ENCODE measurements at regions not wholly inside any gene's neighbourhood (a gene's known extent, or its start where the extent isn't known, plus 50 kb on each side); places are given as distances from the start of the nearest gene placed in this dataset.

DNA sequence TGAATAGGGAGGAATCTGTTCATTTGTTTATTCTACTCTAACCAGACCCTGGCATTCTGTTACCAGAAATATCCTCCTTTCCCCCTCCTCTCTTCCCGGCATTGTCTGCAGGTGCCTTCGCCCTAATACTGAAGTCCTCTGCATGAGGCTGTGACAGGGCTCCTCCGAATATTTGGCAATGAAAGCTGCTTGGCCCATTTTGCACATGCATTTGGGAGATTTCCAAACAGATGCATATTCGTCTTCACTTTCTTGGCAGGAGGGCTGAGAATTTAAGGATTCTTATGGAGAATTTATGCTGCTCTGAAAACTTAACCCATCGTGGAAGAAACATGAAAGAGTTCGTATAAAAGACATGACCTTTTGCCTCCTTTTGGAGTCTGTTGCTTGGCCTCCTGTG is 484.0 kb downstream of the ZNF608 start:
- DNase-seq (ENCODE audit: low spot score): no peak

DNA sequence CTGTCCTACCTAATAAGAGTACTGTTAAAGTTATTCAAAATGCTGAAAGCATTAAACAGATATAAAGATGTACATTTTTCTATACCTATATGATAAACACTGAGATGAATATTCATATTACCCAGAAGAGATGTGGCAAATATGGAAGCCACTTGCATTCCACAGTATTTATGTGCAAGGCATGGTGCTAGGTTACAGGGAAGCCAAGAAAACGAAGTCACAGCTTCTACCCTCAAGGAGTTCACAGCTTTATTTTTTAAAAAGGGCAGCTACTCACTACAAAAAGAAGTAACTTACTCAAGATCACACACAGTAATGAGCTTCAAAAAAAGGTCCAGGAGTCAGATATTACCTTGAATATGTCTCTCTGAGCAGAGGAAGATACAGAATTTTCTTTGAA is 484.6 kb downstream of the ZNF608 start:
- no peak for DNase-seq (ENCODE audit: low spot score)

DNA sequence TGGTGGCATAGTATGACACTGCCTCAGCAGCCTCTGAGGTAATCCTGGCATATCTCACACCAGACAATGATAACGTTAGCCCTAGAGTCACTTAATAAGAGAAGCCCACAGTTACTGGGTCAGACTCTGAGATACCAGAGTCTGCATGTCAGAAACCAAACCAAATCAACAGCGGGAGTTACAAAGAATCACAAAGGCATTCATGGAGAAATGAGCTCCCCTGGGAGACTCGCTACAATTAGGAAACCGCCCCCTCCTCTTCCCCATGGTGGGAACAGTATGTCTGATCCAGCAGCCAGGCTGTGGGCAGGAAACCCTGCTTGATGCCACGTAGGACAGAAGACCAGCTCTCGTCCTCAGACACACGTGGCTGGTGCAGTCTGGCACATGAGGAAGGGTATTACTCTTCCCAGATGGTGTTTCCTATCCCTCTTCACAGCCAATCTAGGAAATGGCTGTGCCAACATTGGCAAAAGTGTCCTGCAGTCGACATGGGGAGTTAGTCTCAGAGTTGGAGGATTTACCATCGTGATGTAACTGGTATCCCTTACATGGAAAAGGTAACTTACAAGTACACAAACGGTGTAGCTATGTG is 485.4 kb downstream of the ZNF608 start:
- DNase-seq (ENCODE audit: low spot score): no peak

DNA sequence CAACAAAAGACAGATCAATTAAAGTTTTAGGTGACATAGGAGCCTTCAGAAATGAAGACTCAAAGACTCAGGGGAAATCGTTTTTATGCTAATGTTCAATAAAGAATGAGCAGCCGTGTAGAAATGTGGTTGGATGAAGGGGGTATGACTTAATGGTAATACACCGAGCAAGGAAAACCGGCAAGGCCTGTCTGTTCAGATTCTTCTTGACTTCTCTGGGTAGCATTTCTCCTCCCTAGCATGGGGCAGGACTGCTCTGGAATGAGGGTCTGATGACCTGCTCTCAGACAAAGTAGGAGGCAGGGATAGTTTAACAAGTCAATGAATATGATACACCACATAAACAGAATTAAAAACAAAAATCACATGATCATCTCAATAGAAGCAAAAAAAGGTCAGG is 487.4 kb downstream of the ZNF608 start:
- no peak for DNase-seq (ENCODE audit: low spot score)

DNA sequence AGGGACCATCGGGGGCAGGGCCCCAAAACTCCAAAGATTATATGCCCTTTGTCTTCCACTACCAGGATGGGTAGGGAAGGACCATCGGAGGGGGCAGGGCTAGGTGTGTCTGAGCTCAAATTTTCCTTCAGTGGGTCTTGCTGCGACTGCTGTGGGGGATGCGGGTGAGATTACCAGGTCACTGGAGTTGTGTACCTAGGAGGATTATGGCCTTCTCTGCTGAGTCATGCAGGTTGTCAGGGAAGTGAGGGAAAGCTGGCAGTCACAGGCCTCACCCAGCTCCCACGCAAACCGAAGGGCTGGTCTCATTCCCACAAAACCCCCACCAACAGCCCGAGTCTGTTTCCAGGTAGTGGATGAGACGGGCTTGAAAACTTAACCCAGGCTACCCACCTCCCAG is 489.4 kb downstream of the ZNF608 start:
- DNase-seq (ENCODE audit: low spot score): no peak

DNA sequence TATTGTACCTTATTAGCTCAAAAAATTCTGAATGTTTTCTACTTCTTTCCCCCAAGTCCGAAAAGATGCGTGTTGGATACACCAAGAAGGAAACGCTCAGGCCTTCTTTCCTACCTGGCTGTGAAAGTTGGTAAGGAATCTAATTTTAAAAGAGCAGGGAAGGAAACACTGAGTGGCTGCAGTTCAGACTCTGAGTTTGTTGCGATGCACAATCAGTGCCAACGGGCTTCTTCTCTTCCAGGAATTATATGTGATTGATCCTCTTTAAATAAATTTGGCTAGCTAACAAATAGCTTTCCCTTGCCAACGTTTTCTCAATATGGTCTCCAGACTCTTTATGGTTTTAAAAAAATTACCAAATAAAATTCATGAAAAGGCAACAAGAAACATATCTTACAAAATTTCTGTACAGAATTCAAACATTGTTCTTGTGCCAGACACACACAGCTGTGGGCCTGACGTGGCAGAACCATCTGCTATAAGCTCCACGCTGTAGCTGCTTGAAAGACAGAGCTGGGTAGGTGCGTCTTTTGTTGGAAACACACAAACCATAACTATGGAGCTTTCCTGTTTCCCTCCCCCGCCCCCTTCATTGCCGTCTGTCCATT is 493.1 kb downstream of the ZNF608 start:
- DNase-seq (ENCODE audit: low spot score): no peak

DNA sequence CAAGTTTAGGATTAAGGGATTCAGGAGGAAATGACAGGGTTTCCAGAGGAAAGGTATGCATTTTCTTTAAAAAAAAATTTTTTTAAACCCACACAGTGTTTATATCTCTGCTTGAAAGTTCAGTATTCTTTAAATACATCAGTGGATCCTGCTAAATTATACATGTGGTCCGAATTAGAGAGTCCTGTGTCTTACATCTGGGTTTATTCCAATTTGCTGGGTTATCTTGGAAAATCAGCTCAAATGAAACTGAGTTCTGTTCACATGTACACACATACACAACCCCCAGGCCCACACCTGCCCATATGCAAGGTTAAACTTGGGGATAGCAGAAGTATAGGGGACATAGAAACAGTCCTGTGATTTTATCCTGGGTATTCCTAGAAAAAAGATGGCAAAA is 493.7 kb downstream of the ZNF608 start:
- no peak for DNase-seq (ENCODE audit: low spot score)

DNA sequence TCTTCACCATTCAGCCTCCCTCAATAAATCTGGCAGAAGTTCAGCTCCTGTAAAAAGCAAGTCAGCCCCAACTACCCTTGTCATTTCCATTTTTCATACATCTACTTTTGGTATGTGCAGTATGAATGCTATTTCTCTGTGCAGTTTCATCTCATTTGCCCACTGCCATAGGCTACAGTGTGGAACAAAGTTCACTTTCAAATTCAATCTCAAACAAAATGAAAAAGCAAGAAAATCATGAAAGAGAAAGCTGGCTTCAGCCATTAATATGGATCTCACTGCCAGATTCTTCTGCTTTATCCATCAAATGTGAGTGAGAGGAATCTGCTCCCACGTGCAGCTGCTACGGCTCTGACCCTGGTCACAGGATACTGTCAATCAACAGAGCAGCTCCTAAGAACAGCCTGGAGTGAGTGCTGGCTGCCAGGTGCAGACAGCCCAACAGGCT is 494.2 kb downstream of the ZNF608 start:
- DNase-seq (ENCODE audit: low spot score): no peak

DNA sequence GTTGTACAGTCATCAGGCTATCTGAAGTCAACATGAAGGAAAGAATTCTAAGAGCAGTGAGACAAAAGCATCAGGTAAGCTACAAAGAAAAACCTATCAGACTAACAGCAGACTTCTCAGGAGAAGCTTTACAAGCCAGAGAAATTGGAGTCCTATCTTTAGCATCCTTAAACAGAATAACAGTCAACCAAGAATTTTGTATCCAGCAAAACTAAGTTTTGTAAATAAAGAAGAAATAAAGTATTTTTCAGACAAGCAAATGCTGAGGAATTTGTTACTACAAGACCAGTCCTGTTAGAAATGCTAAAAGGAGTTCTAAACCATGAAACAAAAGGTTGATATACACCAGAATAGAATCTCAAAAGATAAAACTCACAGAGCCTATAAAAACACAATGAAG is 501.2 kb downstream of the ZNF608 start:
- DNase-seq (ENCODE audit: low spot score): no peak

DNA sequence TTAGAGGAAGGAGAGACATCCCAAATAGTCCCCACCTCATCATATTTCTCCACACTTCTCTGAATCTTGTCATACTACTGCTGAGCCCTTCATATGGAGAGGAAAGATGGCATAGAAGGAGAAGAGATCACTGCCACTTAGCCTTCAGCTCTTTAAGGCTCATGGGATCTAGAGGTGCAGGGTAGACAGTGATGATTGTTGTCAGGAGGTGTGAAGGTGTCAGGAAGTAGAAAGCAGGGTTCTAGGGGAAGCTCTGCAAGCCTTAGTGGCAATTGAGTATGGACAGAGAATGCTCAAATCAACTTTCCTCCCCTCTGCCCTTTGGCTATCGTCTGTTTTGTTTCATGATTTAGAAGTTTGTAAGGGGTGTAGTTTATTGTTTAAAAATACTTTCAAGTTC is 505.7 kb downstream of the ZNF608 start:
- no peak for DNase-seq (ENCODE audit: low spot score)

DNA sequence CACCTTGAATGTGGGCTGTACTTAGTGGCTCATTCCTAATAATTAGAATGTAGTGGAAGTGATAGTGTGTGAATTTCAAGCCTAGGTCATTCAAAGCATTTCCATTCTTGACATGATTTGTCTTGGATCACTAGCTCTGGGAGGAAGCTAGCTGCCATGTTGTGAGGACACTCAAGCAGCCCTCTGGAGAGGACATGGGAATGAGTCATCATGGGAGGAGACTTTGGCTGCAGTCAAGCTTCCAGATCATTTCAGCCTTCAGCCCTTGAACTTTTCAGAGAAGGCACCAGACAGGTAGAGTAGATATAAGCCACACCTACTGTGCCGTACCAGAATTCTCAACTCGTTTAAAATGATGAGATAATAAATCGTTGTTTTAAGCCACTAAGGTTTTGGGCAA is 506.9 kb downstream of the ZNF608 start:
- DNase-seq (ENCODE audit: low spot score): no peak

DNA sequence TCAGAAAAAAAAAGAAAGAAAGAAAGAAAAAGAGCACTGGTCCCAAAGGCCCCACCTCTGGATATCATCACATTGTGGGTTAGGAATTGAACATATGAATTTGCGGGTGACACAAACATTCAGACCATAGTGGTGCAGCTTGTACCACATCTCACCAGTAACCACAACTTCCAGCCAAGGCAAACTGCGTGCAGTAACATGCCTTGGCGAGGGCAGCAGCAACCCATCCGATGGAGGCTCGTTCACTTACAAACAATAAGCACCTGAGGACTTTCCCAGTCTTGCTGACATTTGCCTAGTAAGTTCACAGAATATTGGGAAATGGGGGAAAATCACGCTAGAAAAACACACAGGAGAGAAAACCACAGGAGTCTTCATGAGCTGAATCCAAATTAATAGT is 508.1 kb downstream of the ZNF608 start:
- DNase-seq (ENCODE audit: low spot score): no peak

DNA sequence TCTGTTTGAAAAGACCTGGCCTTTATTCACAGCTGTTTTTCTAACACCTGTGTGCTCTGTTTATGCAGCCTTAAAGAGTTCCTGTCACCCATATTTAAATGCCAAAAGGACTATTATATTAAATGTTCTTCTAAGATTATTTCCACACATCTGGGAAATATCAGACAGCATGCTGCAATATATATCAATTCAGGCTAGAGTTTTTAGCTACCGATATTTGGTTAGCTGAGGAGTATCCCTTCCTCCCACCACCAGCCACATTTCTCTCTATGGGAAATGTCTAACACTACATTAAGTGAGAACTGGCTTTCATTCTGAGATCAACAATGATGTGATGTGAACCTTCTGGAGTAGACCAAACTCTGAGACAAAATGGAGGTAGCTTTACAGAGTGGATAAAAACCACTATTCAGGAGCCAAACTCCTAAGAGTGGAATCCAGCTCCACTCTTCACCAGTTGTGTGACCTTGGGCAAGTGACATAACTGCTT is 509.2 kb downstream of the ZNF608 start:
- DNase-seq (ENCODE audit: low spot score): no peak

DNA sequence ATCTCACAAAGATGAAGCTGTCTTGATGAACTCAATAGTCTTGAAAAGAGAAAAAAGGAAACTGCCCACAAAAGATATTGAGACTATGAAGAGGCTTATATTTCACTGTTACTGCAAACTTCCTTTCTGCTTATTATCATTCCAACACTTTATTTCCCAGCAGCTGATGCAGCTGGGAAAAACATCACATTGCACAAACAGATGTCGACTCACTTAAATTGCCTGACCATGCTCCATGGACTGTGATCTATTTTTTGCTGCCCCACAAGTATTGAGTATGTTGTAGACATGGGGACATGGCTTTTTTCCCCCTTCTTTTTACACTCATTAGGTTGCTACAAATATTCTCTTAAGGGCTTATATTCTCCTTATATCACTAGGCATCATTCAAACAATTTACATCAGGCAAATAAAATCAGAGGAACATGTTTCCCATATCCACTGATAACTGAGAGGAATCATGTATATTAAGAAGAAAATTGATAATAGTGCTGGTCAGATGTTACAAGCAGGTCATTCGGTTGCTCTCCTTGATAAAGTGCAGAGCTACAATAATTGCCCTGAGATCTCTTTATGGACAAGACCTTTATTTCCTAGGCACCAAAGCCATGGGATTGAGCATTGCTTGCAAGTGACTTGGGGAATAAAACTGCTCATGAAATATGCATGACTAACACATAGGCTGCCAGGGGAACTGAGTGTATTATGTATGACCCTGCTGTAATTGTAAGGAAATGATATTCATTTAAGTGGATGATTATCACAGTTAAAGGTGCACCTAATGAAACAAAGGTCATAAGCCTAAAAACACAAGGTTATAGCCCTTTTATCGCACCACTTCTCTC is 509.9 kb downstream of the ZNF608 start:
- DNase-seq (ENCODE audit: low spot score): no peak

DNA sequence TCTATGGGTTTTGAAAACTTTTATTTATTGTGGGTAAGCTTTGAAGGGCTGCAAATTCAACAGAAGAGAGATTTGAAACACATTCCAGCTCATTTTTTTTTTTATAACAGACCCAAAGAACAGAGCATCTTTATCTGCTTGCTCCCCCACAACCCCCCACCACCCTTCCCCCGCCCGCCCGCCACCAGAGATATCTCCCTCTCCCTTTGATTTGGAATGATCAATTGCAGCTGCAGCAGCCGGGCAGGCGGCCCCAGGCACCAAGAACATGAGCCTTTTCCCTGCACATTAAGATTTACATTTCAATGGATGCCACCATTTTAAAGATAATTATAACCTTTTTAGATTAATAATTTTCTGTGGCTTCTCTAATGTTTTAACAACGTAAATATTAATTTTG is 510.9 kb downstream of the ZNF608 start:
- DNase-seq (ENCODE audit: low spot score): no peak

DNA sequence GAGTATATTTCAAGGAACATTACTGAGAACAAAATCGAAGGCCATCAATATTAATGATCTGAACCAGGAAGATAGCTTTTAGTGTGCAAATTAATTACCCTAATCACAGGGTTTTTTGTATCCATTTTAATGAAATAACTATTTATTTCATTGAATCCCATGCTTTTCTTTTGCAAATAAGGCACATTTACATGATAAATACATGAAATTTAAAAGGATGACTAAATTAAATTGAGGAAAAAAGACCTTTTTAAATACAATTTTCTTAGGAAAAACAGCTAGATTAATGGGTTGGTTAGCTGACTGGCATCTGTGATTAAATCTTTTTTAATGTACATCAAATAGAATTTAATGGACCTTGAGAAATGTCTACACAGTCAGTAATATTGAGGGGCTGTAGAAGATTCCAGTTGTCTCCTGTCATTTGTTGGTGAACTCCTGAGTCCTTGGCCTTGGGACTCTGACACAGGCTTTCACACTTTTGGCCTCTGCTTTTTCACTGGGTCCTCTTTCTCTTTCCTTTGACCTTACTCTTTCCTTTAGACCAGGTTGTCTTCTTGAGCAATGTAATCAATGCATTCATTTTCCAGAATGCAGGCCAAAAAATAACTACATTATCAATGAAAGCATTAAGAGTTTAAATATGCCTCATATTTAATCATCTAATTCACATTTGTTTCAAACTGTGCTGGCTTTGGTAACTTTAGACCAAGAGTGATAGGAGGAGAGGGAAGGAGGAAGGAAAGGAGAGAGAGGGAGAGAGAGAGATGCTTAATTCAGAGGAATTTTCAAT is 511.5 kb downstream of the ZNF608 start:
- DNase-seq (ENCODE audit: low spot score): no peak

DNA sequence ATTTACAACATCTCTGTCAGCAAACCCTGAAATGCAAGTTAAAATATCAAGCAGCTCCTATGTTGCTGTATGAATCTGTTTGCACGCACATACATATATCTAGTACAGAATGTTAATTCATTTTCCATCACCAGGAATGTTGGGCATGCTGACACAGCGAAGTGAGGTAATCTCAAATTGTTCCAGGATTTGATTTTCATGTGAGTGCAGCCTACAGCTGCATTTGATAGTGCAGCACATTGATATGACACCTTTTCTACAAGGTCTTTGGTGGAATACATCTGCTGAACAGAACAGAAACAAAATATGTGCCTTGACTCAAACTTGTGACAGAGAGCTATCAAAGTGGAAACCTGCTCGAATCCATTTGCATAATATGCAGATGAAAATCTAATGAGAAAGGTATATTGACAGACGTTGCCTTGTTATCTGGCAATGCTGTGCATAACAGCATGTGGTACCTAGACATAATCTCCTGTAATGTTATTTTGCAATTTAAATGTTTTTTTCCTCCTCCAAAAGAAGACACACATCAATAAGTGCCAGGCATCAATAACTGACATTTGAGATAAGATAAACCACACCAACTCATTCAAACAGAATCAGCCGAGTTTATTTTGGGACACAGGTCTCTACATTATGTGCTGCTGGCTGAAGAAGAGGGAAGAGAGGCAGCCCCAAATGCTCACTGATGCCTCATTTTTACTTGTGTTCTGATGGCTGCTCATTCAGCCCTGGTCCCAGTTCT is 512.2 kb downstream of the ZNF608 start:
- DNase-seq (ENCODE audit: low spot score): no peak

DNA sequence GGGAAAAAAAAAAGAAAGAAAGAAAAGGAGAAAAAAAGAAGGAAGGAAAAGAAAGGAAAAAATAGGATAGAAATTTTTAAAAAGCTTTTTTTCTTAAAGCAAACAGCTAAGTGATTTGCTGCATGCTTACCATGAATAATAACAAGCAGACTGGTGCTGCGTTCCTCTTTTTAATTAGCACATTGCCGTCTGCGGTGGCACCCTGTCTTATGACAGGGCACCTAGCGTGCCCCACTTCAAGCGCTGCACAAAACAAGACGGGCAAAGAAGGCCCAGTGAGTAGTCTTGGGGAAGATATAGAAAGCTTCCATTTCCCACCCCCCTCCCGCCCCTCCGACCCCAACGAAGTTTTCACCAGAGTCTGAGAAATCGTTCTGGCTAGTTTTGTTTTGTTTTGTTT is 513.9 kb downstream of the ZNF608 start:
- no peak for DNase-seq (ENCODE audit: low spot score)

DNA sequence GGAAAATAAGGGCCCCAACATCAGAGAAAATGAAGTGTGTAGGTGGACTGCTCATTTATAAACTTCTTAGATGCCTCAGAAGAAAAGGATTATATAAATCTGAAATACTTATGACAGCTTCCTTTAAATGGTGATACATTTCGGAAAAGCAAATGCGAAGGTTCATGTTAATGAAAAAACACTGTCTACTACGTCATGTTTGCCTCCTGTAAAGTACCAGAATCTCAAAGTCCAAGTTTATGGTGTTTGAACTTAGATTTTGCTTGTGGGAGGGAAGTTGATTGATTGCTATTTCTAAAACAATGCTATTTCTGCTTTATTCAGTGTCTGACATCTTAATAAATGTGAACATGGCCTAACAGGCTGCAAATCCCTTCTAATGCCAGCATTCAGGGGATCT is 514.6 kb downstream of the ZNF608 start:
- DNase-seq (ENCODE audit: low spot score): no peak

DNA sequence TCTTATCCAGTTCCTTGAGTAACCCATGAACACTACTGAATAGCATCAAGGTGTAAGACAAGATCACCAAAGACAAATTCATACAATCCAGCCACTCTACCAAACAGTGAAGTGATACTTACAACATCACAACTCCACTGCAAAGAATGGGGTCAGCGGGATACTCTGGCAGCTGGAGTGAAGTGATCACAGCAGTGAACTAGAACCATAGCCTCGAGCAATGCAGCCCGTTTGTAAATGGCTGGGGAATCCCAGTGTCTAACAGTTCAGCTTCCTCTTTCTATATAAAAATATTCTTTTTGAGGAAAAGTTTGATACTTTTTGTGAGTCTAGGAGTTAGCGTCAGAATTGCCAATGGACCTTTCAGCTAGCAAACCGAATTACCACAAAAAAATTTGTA is 515.2 kb downstream of the ZNF608 start:
- DNase-seq (ENCODE audit: low spot score): no peak

DNA sequence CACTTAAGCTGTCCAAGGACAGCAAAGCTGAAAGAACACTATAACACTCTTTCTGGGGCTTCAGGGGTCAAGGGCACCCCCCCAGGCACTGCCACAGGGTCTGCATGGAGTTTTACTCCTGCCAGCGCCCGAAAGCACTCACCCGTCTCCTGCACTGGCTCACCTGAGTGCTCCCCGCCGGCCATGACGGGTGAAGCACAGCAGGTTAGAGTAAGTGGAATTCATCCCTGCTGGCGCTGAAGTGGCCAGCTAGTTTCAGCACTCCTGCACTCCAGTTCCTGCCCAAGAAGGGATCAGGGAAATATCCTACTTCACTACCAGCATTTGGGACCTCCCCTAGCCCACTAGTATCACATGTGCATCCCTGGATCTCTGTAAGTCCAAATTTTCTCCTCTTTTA is 516.0 kb downstream of the ZNF608 start:
- no peak for DNase-seq (ENCODE audit: low spot score)

DNA sequence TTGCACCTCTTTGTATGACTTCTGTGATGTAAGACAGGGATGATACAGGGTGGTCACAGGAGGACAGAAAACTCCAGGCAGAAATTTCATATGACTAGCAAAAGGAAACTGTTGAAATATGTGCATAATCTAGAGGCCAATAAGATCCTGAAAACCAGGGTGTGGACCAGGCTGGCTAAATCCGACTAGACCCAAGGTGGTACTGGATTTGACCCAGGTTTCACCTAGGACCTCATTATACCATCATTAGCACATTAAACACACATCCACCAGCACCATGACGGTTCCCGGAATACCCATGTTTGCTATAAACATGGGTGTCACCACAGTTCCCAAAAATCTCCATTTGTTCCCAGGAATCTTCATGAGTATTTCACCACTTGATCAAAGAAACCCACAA is 517.1 kb downstream of the ZNF608 start:
- DNase-seq (ENCODE audit: low spot score): no peak
